ENCODE measurements at regions not wholly inside any gene's neighbourhood (a gene's known extent, or its start where the extent isn't known, plus 50 kb on each side); places are given as distances from the start of the nearest gene placed in this dataset.

- TF ChIP-seq, protein P1, sequence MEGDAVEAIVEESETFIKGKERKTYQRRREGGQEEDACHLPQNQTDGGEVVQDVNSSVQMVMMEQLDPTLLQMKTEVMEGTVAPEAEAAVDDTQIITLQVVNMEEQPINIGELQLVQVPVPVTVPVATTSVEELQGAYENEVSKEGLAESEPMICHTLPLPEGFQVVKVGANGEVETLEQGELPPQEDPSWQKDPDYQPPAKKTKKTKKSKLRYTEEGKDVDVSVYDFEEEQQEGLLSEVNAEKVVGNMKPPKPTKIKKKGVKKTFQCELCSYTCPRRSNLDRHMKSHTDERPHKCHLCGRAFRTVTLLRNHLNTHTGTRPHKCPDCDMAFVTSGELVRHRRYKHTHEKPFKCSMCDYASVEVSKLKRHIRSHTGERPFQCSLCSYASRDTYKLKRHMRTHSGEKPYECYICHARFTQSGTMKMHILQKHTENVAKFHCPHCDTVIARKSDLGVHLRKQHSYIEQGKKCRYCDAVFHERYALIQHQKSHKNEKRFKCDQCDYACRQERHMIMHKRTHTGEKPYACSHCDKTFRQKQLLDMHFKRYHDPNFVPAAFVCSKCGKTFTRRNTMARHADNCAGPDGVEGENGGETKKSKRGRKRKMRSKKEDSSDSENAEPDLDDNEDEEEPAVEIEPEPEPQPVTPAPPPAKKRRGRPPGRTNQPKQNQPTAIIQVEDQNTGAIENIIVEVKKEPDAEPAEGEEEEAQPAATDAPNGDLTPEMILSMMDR (IDR thresholded peaks at IDR 0.05) = no peak
- no peak for TF ChIP-seq POLR2A (IDR thresholded peaks at IDR 0.05)
Measured at GRCh38 chr2:157159221-157159934, 98.1 kb upstream of the GALNT5 start.

Data from uterus (tissue), 2 donors.